PC-3 (cell line): ENCODE measurements at regions not wholly inside any gene's neighbourhood (a gene's known extent, or its start where the extent isn't known, plus 50 kb on each side); places are given as distances from the start of the nearest gene placed in this dataset.

Experiments
- ATAC-seq: fragments of 200-7000 bp; cut with Tn5 transposase; 2 replicates; pipeline ENCODE4 v1.9.1; 2020; ENCODE audit warnings: mild to moderate bottlenecking, moderate library complexity
- BruUV-seq: library from RNA; stranded (reverse); fragments of 400-500 nt; replicated peaks from 2 replicates; lab custom pipeline; 2021; lab: Mats Ljungman, UMichigan
- CTCF ChIA-PET: fragments of 300-600 bp; sonication (Branson Sonifier 250); formaldehyde crosslinking; loops from one replicate; lab custom pipeline; 2022; ENCODE audit warnings: antibody characterized with exemption; lab: Charles Lee
- POLR2A ChIA-PET: fragments of 300-600 bp; sonication (Branson Sonifier 250); formaldehyde crosslinking; loops from one replicate; lab custom pipeline; 2022; ENCODE audit warnings: antibody characterized with exemption; ENCODE audit not compliant: unreplicated experiment; lab: Charles Lee
- DNase-seq: peaks from one replicate; pipeline ENCODE4 v3.0.0-alpha.2; 2015
- H2AFZ ChIP-seq: fragments of 300-600 bp; sonication (generic); 2 replicates; pipeline ENCODE4 v1.6.0; 2016; ENCODE audit warnings: antibody characterized with exemption, low read length
- H3F3A ChIP-seq: fragments of 300-600 bp; sonication (generic); one replicate; pipeline ENCODE4 v1.6.0; 2017; ENCODE audit warnings: antibody characterized with exemption, low read length, control low read depth, mild to moderate bottlenecking; ENCODE audit not compliant: unreplicated experiment
- H3K27ac ChIP-seq: fragments of 300-600 bp; sonication (generic); 2 replicates; pipeline ENCODE4 v1.5.1; 2016; ENCODE audit warnings: mild to moderate bottlenecking, low read length
- H3K27me3 ChIP-seq: fragments of 300-600 bp; sonication (generic); 2 replicates; pipeline ENCODE4 v1.6.1; 2016; ENCODE audit warnings: low read length, mixed read lengths
- H3K36me3 ChIP-seq: fragments of 300-600 bp; sonication (generic); 2 replicates; pipeline ENCODE4 v1.6.1; 2016; ENCODE audit warnings: low read depth, mixed run types, low read length, mixed read lengths
- H3K4me1 ChIP-seq: fragments of 300-600 bp; sonication (generic); 2 replicates; pipeline ENCODE4 v1.5.1; 2016; ENCODE audit warnings: low read length; ENCODE audit not compliant: insufficient read depth
- H3K4me2 ChIP-seq: fragments of 300-600 bp; sonication (generic); 2 replicates; pipeline ENCODE4 v1.6.0; 2016; ENCODE audit warnings: low read length
- H3K4me3 ChIP-seq: fragments of 300-600 bp; sonication (generic); 2 replicates; pipeline ENCODE4 v1.5.1; 2016; ENCODE audit warnings: mild to moderate bottlenecking, low read length, mixed read lengths
- H3K79me2 ChIP-seq: fragments of 300-600 bp; sonication (generic); 2 replicates; pipeline ENCODE4 v1.6.1; 2017; ENCODE audit warnings: low read length, mixed read lengths
- H3K9ac ChIP-seq: fragments of 300-600 bp; sonication (generic); 2 replicates; pipeline ENCODE4 v1.6.0; 2016; ENCODE audit warnings: mild to moderate bottlenecking, low read length
- H3K9me2 ChIP-seq: fragments of 300-600 bp; sonication (generic); replicated peaks from 2 replicates; pipeline ENCODE4 v1.6.1; 2016; ENCODE audit warnings: mixed run types, low read length, mixed read lengths
- H3K9me3 ChIP-seq: fragments of 300-600 bp; sonication (generic); 2 replicates; pipeline ENCODE4 v1.6.1; 2016; ENCODE audit warnings: low read length, mixed read lengths
- H4K20me1 ChIP-seq: fragments of 300-600 bp; sonication (generic); 2 replicates; pipeline ENCODE4 v1.6.1; 2016; ENCODE audit warnings: low read length, mixed read lengths
- CTCF ChIP-seq: fragments of 300-600 bp; sonication (generic); conservative IDR thresholded peaks from 2 replicates; pipeline ENCODE4 v1.5.1; 2017; ENCODE audit warnings: antibody characterized with exemption, low read depth, mild to moderate bottlenecking, low read length
- EZH2 ChIP-seq: fragments of 300-600 bp; sonication (generic); IDR thresholded peaks from one replicate; pipeline ENCODE4 v1.6.1; 2017; ENCODE audit warnings: antibody characterized with exemption, mild to moderate bottlenecking, low read length; ENCODE audit not compliant: unreplicated experiment
- EZH2phosphoT487 ChIP-seq: fragments of 300-600 bp; sonication (generic); IDR thresholded peaks from 2 replicates; pipeline ENCODE4 v1.6.1; 2018; ENCODE audit warnings: mild to moderate bottlenecking, antibody characterized with exemption, low read length, borderline replicate concordance
- intact Hi-C: fragments of 100-400 bp; cut with micrococcal nuclease; formaldehyde crosslinking; loops from 2 replicates; pipeline ENCODE4 v1.9.0; 2023

- Histone ChIP-seq H3K27me3 (no peaks in the 10 kb centered on the region), H3K9me2 (no peaks in the 10 kb centered on the region), H3K4me1 (no peaks in the 10 kb centered on the region), H2AFZ (no peak overlapping the region), H4K20me1 (no peaks in the 10 kb centered on the region), H3K27ac (no peak overlapping the region), H3K9ac (no peak overlapping the region), H3K9me3 (no peaks in the 10 kb centered on the region), H3K36me3 (no peaks in the 10 kb centered on the region), H3F3A (no peaks in the 10 kb centered on the region), H3K4me3 (no peak overlapping the region), H3K4me2 (no peak overlapping the region), H3K79me2 (no peaks in the 10 kb centered on the region)
- POLR2A ChIA-PET, result no interaction called here
- no TSS peak for BruUV-seq
- DNase-seq (peak; percentile 37), ATAC-seq (peak; percentile 35; the same call in 1 of the 2 replicates)
- CTCF ChIA-PET, result no interaction called here
- TF ChIP-seq EZH2phosphoT487 (no peak), EZH2 (no peak), CTCF (no peak)
- intact Hi-C loops, result no loop called here
Observed at GRCh38 chr1:148315071-148315811, 163.2 kb upstream of the NBPF11 start.

GRCh38 chr1:148310807-148311206 lies 158.7 kb upstream of the NBPF11 start:
- Histone ChIP-seq H3K36me3 (no peaks in the 10 kb centered on the region), H3K27ac (no peak overlapping the region), H3K27me3 (no peaks in the 10 kb centered on the region), H2AFZ (no peak overlapping the region), H4K20me1 (no peaks in the 10 kb centered on the region), H3K4me1 (no peaks in the 10 kb centered on the region), H3K9ac (no peak overlapping the region), H3K4me3 (no peak overlapping the region), H3K9me2 (no peaks in the 10 kb centered on the region), H3K9me3 (no peaks in the 10 kb centered on the region), H3F3A (no peaks in the 10 kb centered on the region), H3K79me2 (no peaks in the 10 kb centered on the region), H3K4me2 (no peak overlapping the region)
- no peak for DNase-seq
- no peak for ATAC-seq
- POLR2A ChIA-PET, result interaction anchor here (0.6 kb wide), 1 partner anchor 36 kb away, joined by 5 read pairs; no protein-coding TSS in a partner anchor
- TF ChIP-seq EZH2phosphoT487 (no peak), EZH2 (no peak), CTCF (no peak)
- intact Hi-C loops, result no loop called here
- CTCF ChIA-PET, result no interaction called here
- no TSS peak for BruUV-seq

DNA sequence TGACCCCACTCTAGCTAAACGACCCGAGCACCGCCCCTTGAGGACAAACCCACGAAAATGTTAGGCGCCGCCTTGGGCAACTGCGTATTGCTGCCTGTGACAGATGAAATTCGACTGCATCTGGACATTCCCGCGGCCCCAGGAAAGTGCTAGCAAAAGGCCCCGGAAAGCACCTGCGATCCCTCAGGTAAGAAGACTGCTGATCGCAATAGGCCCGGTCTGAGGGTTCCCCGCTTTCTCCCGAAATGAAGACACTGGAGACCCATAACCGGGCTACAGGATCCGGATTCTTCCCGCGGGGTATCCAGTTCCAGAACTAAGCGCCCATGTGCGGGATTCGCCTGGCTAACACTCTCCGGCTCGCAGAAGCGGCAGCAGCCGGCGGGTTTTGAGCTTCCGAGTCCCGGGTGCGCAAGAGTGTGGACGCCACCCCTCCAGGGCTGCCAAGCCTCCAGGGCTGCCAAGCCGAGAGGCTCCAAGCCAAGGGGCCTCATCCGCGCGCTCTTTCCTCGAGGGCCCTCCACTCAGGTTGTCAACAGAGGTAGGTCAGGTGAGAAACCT lies 157.9 kb upstream of the NBPF11 start:
- Histone ChIP-seq H3K27me3 (no peaks in the 10 kb centered on the region), H4K20me1 (no peaks in the 10 kb centered on the region), H3K4me1 (no peaks in the 10 kb centered on the region), H3K79me2 (no peaks in the 10 kb centered on the region), H3K9ac (no peak overlapping the region), H2AFZ (no peak overlapping the region), H3F3A (no peaks in the 10 kb centered on the region), H3K9me3 (no peaks in the 10 kb centered on the region), H3K4me2 (no peak overlapping the region), H3K9me2 (no peaks in the 10 kb centered on the region), H3K27ac (no peak overlapping the region), H3K36me3 (no peaks in the 10 kb centered on the region), H3K4me3 (no peak overlapping the region)
- TF ChIP-seq CTCF (no peak), EZH2phosphoT487 (no peak), EZH2 (no peak)
- no TSS peak for BruUV-seq
- no peak for ATAC-seq
- no peak for DNase-seq
- CTCF ChIA-PET, result no interaction called here
- intact Hi-C loops, result no loop called here
- POLR2A ChIA-PET, result no interaction called here
